A673 (cell line): ENCODE measurements at regions not wholly inside any gene's neighbourhood (a gene's known extent, or its start where the extent isn't known, plus 50 kb on each side); places are given as distances from the start of the nearest gene placed in this dataset.

ENCODE experiments used
- BruUV-seq: library from RNA; stranded (reverse); fragments of 400-500 nt; replicated peaks from 2 replicates; lab custom pipeline; 2021; lab: Mats Ljungman, UMichigan
- CTCF ChIA-PET: fragments of 300-600 bp; sonication (Branson Sonifier 250); formaldehyde crosslinking; loops from one replicate; lab custom pipeline; 2022; ENCODE audit warnings: antibody characterized with exemption; lab: Charles Lee
- POLR2A ChIA-PET: fragments of 300-600 bp; sonication (Branson Sonifier 250); formaldehyde crosslinking; loops from one replicate; lab custom pipeline; 2022; ENCODE audit warnings: antibody characterized with exemption; ENCODE audit not compliant: low non-redundant PET; lab: Charles Lee
- DNase-seq: peaks from one replicate; pipeline ENCODE4 v3.0.0-alpha.2; 2015; ENCODE audit warnings: low spot score
- H3K27ac ChIP-seq: fragments of 200-600 bp; sonication (generic); 2 replicates; pipeline ENCODE4 v1.5.1; 2016; ENCODE audit warnings: mixed run types, low read depth, mild to moderate bottlenecking, mixed read lengths, antibody characterized with exemption, low read length; ENCODE audit not compliant: poor library complexity, severe bottlenecking
- H3K27me3 ChIP-seq: fragments of 200-600 bp; sonication (generic); replicated peaks from 2 replicates; pipeline ENCODE4 v1.6.1; 2017; ENCODE audit warnings: mixed run types, low read depth, mild to moderate bottlenecking, mixed read lengths, antibody characterized with exemption, low read length; ENCODE audit not compliant: insufficient read depth, poor library complexity
- H3K36me3 ChIP-seq: fragments of 200-600 bp; sonication (generic); 2 replicates; pipeline ENCODE4 v1.6.1; 2016; ENCODE audit warnings: mixed run types, mild to moderate bottlenecking, mixed read lengths, antibody characterized with exemption, low read length; ENCODE audit not compliant: insufficient read depth, poor library complexity, severe bottlenecking
- H3K4me1 ChIP-seq: fragments of 200-600 bp; sonication (generic); 2 replicates; pipeline ENCODE4 v1.6.1; 2017; ENCODE audit warnings: mixed run types, mild to moderate bottlenecking, mixed read lengths, antibody characterized with exemption, low read length; ENCODE audit not compliant: insufficient read depth, poor library complexity, severe bottlenecking
- H3K4me3 ChIP-seq: fragments of 200-600 bp; sonication (generic); 2 replicates; pipeline ENCODE4 v1.5.1; 2016; ENCODE audit warnings: low read depth, mixed run types, mild to moderate bottlenecking, mixed read lengths, low read length; ENCODE audit not compliant: poor library complexity, severe bottlenecking
- H3K9me3 ChIP-seq: fragments of 200-600 bp; sonication (generic); 2 replicates; pipeline ENCODE4 v1.6.1; 2016; ENCODE audit warnings: mixed run types, low read depth, mild to moderate bottlenecking, mixed read lengths, antibody characterized with exemption, low read length; ENCODE audit not compliant: poor library complexity, severe bottlenecking
- CTCF ChIP-seq: fragments of 300-800, 200-600 bp; sonication (generic); conservative IDR thresholded peaks from 2 replicates; pipeline ENCODE4 v1.5.1; 2017; ENCODE audit warnings: low read depth, mild to moderate bottlenecking, antibody characterized with exemption, low read length, moderate library complexity, mixed read lengths
- EZH2 ChIP-seq: fragments of 200-600 bp; sonication (generic); IDR thresholded peaks from 2 replicates; pipeline ENCODE4 v1.6.1; 2017; ENCODE audit warnings: borderline replicate concordance, low read depth, mild to moderate bottlenecking, mixed read lengths, antibody characterized with exemption, low read length; ENCODE audit not compliant: poor library complexity, severe bottlenecking
- intact Hi-C: fragments of 100-400 bp; cut with micrococcal nuclease; formaldehyde crosslinking; loops from one replicate; pipeline ENCODE4 v1.10.0; 2022; ENCODE audit not compliant: unreplicated experiment

- intact Hi-C loops = no loop called here
- Histone ChIP-seq H3K36me3 (no peaks in the 10 kb centered on the region), H3K27ac (no peak overlapping the region), H3K4me3 (no peak overlapping the region), H3K27me3 (no peaks in the 10 kb centered on the region), H3K9me3 (peaks cover 57% of the 10 kb centered on the region), H3K4me1 (no peaks in the 10 kb centered on the region)
- ChIA-PET CTCF (no interaction called here), POLR2A (no interaction called here)
- no TSS peak for BruUV-seq
- no peak for TF ChIP-seq CTCF
- no peak for TF ChIP-seq EZH2
- no peak for DNase-seq
Observed at GRCh38 chr5:4086081-4086480, 490.4 kb downstream of the IRX1 start.

GRCh38 chr5:4087110-4087509, 491.5 kb downstream of the IRX1 start:
- POLR2A ChIA-PET = no interaction called here

GRCh38 chr5:4089087-4089486, 493.5 kb downstream of the IRX1 start:
- DNase-seq = no peak
- Histone ChIP-seq H3K27me3 (no peaks in the 10 kb centered on the region), H3K4me1 (no peaks in the 10 kb centered on the region), H3K36me3 (no peaks in the 10 kb centered on the region), H3K4me3 (no peak overlapping the region), H3K9me3 (peaks cover 52% of the 10 kb centered on the region), H3K27ac (no peak overlapping the region)
- intact Hi-C loops = no loop called here
- ChIA-PET POLR2A (no interaction called here), CTCF (no interaction called here)
- no peak for TF ChIP-seq CTCF
- no peak for TF ChIP-seq EZH2
- no TSS peak for BruUV-seq

More at GRCh38 chr5:4087110-4087509, 491.5 kb downstream of the IRX1 start:
- CTCF ChIA-PET = no interaction called here
- Histone ChIP-seq H3K27me3 (no peaks in the 10 kb centered on the region), H3K4me3 (no peak overlapping the region), H3K9me3 (peaks cover 56% of the 10 kb centered on the region), H3K4me1 (no peaks in the 10 kb centered on the region), H3K36me3 (no peaks in the 10 kb centered on the region), H3K27ac (no peak overlapping the region)
- no TSS peak for BruUV-seq
- DNase-seq = no peak
- intact Hi-C loops = no loop called here
- TF ChIP-seq EZH2 = no peak
- TF ChIP-seq CTCF = no peak
